Osteocyte (in vitro differentiated cells): ENCODE measurements at regions not wholly inside any gene's neighbourhood (a gene's known extent, or its start where the extent isn't known, plus 50 kb on each side); places are given as distances from the start of the nearest gene placed in this dataset.
A peak's percentile ranks its signal among the peaks of the same experiment; 100 is the strongest.

Source experiments
- DNase-seq: peaks from one replicate; pipeline ENCODE4 v3.0.0; 2021; ENCODE audit warnings: mixed read lengths; ENCODE audit not compliant: unreplicated experiment; ENCODE audit errors: extremely low spot score
- H3K27ac Mint-ChIP-seq: one replicate; pipeline ENCODE4 v1.8.0; 2021; ENCODE audit warnings: mild to moderate bottlenecking, mixed read lengths; ENCODE audit not compliant: unreplicated experiment
- H3K27me3 Mint-ChIP-seq: one replicate; pipeline ENCODE4 v1.8.0; 2021; ENCODE audit warnings: mixed read lengths; ENCODE audit not compliant: unreplicated experiment
- H3K36me3 Mint-ChIP-seq: one replicate; pipeline ENCODE4 v1.8.0; 2021; ENCODE audit warnings: mixed read lengths; ENCODE audit not compliant: unreplicated experiment
- H3K4me1 Mint-ChIP-seq: one replicate; pipeline ENCODE4 v1.8.0; 2021; ENCODE audit warnings: mixed read lengths; ENCODE audit not compliant: unreplicated experiment
- H3K4me3 Mint-ChIP-seq: one replicate; pipeline ENCODE4 v1.8.0; 2021; ENCODE audit warnings: mild to moderate bottlenecking, moderate library complexity, mixed read lengths; ENCODE audit not compliant: unreplicated experiment
- H3K9me3 Mint-ChIP-seq: one replicate; pipeline ENCODE4 v1.8.0; 2021; ENCODE audit warnings: mixed read lengths; ENCODE audit not compliant: unreplicated experiment
- CTCF ChIP-seq: fragments of 200-600 bp; sonication (generic); IDR thresholded peaks from 2 replicates; pipeline ENCODE4 v1.5.0; 2021; ENCODE audit warnings: antibody characterized with exemption, mild to moderate bottlenecking, moderate library complexity

GRCh38 chr10:62453274-62453673 is 79.1 kb downstream of the ZNF365 start:
- Mint-ChIP-seq H3K27ac (no peak overlapping the region), H3K9me3 (peaks cover 5% of the 10 kb centered on the region), H3K36me3 (no peaks in the 10 kb centered on the region), H3K27me3 (no peaks in the 10 kb centered on the region), H3K4me3 (no peak overlapping the region), H3K4me1 (peaks cover 10% of the 10 kb centered on the region)
- TF ChIP-seq CTCF, result no peak
- no peak for DNase-seq

GRCh38 chr10:62454687-62455397 is 80.7 kb downstream of the ZNF365 start:
- Mint-ChIP-seq H3K4me3 (no peak overlapping the region), H3K9me3 (peaks cover 5% of the 10 kb centered on the region)

GRCh38 chr10:62456611-62457101 is 82.5 kb downstream of the ZNF365 start:
- no peak for DNase-seq
- Mint-ChIP-seq H3K9me3 (peaks cover 5% of the 10 kb centered on the region), H3K4me1 (peaks cover 13% of the 10 kb centered on the region), H3K27ac (no peak overlapping the region), H3K36me3 (no peaks in the 10 kb centered on the region), H3K4me3 (no peak overlapping the region), H3K27me3 (no peaks in the 10 kb centered on the region)
- TF ChIP-seq CTCF, result no peak

More at GRCh38 chr10:62454687-62455397, 80.7 kb downstream of the ZNF365 start:
- Mint-ChIP-seq H3K27ac (peak overlapping the region; percentile 40), H3K36me3 (no peaks in the 10 kb centered on the region), H3K4me1 (peaks cover 13% of the 10 kb centered on the region), H3K27me3 (no peaks in the 10 kb centered on the region)
- no peak for TF ChIP-seq CTCF
- DNase-seq, result no peak

GRCh38 chr10:62457196-62457595 is 83.0 kb downstream of the ZNF365 start:
- Mint-ChIP-seq H3K27ac (no peak overlapping the region), H3K9me3 (peaks cover 5% of the 10 kb centered on the region), H3K36me3 (no peaks in the 10 kb centered on the region), H3K4me3 (no peak overlapping the region), H3K4me1 (peaks cover 13% of the 10 kb centered on the region), H3K27me3 (no peaks in the 10 kb centered on the region)
- TF ChIP-seq CTCF, result no peak
- no peak for DNase-seq

- H3K9me3 Mint-ChIP-seq, result peaks cover 5% of the 10 kb centered on the region
- peaks cover 13% of the 10 kb centered on the region for H3K4me1 Mint-ChIP-seq
- no peak overlapping the region for H3K27ac Mint-ChIP-seq
- no peaks in the 10 kb centered on the region for H3K36me3 Mint-ChIP-seq
- no peak for DNase-seq
- H3K4me3 Mint-ChIP-seq, result no peak overlapping the region
- TF ChIP-seq CTCF, result no peak
- no peaks in the 10 kb centered on the region for H3K27me3 Mint-ChIP-seq
These were observed 83.4 kb downstream of the ZNF365 start for GRCh38 chr10:62457598-62457997.
